CD14-positive monocyte (primary cell): ENCODE measurements at regions not wholly inside any gene's neighbourhood (a gene's known extent, or its start where the extent isn't known, plus 50 kb on each side); places are given as distances from the start of the nearest gene placed in this dataset.

Source experiments
- DNase-seq, 3 donors: peaks; one replicate each; pipeline ENCODE4 v3.0.0-alpha.2; 2011 to 2022
- H2AFZ ChIP-seq: 2 replicates; pipeline ENCODE4 v1.6.0; 2012; ENCODE audit warnings: mild to moderate bottlenecking, low read depth, low read length, inconsistent platforms; ENCODE audit not compliant: insufficient read depth, poor library complexity, severe bottlenecking
- H3K27ac ChIP-seq, 2 donors: 1 replicate in 1 of 2; 2 replicates in 1 of 2; pipeline ENCODE4 v1.5.1; 2012 to 2013; ENCODE audit warnings: low read length in 2 of 2, control low read depth in 1 of 2, inconsistent platforms in 1 of 2, low read depth in 1 of 2, mild to moderate bottlenecking in 1 of 2
- H3K27me3 ChIP-seq, 2 donors: one replicate each; pipeline versions ENCODE4 v1.6.0 to v1.6.1; 2011 to 2013; ENCODE audit warnings: low read length in 2 of 2; ENCODE audit not compliant: control insufficient read depth in 2 of 2, insufficient read depth in 2 of 2
- H3K36me3 ChIP-seq, 2 donors: replicated peaks in 1 of 2; 1 replicate in 1 of 2; 2 replicates in 1 of 2; pipeline versions ENCODE4 v1.5.1 to v1.6.1; 2012 to 2013; ENCODE audit warnings: low read length in 2 of 2, control low read depth in 1 of 2, inconsistent platforms in 1 of 2, mild to moderate bottlenecking in 1 of 2; ENCODE audit not compliant: insufficient read depth in 2 of 2, control insufficient read depth in 1 of 2
- H3K4me1 ChIP-seq, 2 donors: 1 replicate in 1 of 2; 2 replicates in 1 of 2; pipeline versions ENCODE4 v1.5.1 to v1.6.1; 2012 to 2013; ENCODE audit warnings: low read length in 2 of 2, control low read depth in 1 of 2, inconsistent platforms in 1 of 2, mild to moderate bottlenecking in 1 of 2, moderate library complexity in 1 of 2; ENCODE audit not compliant: insufficient read depth in 2 of 2, control insufficient read depth in 1 of 2
- H3K4me2 ChIP-seq: replicated peaks from 2 replicates; pipeline ENCODE3; 2012; ENCODE audit warnings: low read length, moderate library complexity, mild to moderate bottlenecking; ENCODE audit not compliant: poor library complexity, severe bottlenecking; ENCODE audit errors: extremely low read depth
- H3K4me3 ChIP-seq, 3 experiments: fragments of 200-600 bp in 1 of 3; sonication (generic) in 1 of 3; replicated peaks in 1 of 3; 1 replicate in 2 of 3; 2 replicates in 1 of 3; pipeline ENCODE4 v1.5.1; 2011 to 2013; ENCODE audit warnings: low read length in 3 of 3, mild to moderate bottlenecking in 3 of 3, control low read depth in 2 of 3, low read depth in 2 of 3, inconsistent platforms in 1 of 3, moderate library complexity in 1 of 3
- H3K79me2 ChIP-seq: 2 replicates; pipeline ENCODE4 v1.6.0; 2012; ENCODE audit warnings: mild to moderate bottlenecking, control low read depth, inconsistent platforms, low read length, moderate library complexity; ENCODE audit not compliant: insufficient read depth
- H3K9ac ChIP-seq: 2 replicates; pipeline ENCODE4 v1.6.0; 2017; ENCODE audit warnings: low read length, mild to moderate bottlenecking; ENCODE audit not compliant: insufficient read depth, poor library complexity, severe bottlenecking
- H3K9me3 ChIP-seq, 2 donors: replicated peaks in 1 of 2; 1 replicate in 1 of 2; 2 replicates in 1 of 2; pipeline versions ENCODE4 v1.5.1 to v1.6.1; 2012 to 2013; ENCODE audit warnings: low read length in 2 of 2, control low read depth in 1 of 2; ENCODE audit not compliant: control insufficient read depth in 1 of 2, insufficient read depth in 1 of 2
- H4K20me1 ChIP-seq: 2 replicates; pipeline ENCODE4 v1.6.0; 2012; ENCODE audit warnings: mild to moderate bottlenecking, low read length, control low read depth, moderate library complexity; ENCODE audit not compliant: insufficient read depth
- H3K27ac Mint-ChIP-seq, 7 donors: one replicate each; pipeline ENCODE4 v1.8.0; 2020; ENCODE audit warnings: mild to moderate bottlenecking in 7 of 7, mixed read lengths in 7 of 7, moderate library complexity in 6 of 7, inconsistent platforms in 2 of 7
- H3K27me3 Mint-ChIP-seq, 3 donors: one replicate each; pipeline ENCODE4 v1.8.0; 2021 to 2022; ENCODE audit warnings: low read depth in 3 of 3, mild to moderate bottlenecking in 3 of 3, mixed read lengths in 3 of 3, moderate library complexity in 3 of 3, inconsistent platforms in 1 of 3
- H3K36me3 Mint-ChIP-seq, 2 donors: one replicate each; pipeline ENCODE4 v1.8.0; 2020; ENCODE audit warnings: mixed read lengths in 2 of 2, inconsistent platforms in 1 of 2, mild to moderate bottlenecking in 1 of 2
- H3K4me1 Mint-ChIP-seq: one replicate; pipeline ENCODE4 v1.8.0; 2020; ENCODE audit warnings: mild to moderate bottlenecking, mixed read lengths
- H3K4me3 Mint-ChIP-seq, 2 donors: one replicate each; pipeline ENCODE4 v1.8.0; 2020; ENCODE audit warnings: mild to moderate bottlenecking in 2 of 2, mixed read lengths in 2 of 2, moderate library complexity in 1 of 2
- H3K9me3 Mint-ChIP-seq, 7 donors: one replicate each; pipeline ENCODE4 v1.8.0; 2020 to 2022; ENCODE audit warnings: mixed read lengths in 7 of 7, mild to moderate bottlenecking in 6 of 7, moderate library complexity in 6 of 7, inconsistent platforms in 2 of 7
- CTCF ChIP-seq: fragments of 200-600 bp; IDR thresholded peaks from one replicate; pipeline ENCODE4 v1.8.0; 2022; ENCODE audit warnings: antibody characterized with exemption, mild to moderate bottlenecking
- WGBS: methylation state at CpG from one replicate; pipeline ENCODE4 v1.1.5; 2013; ENCODE audit warnings: missing lambda C conversion rate; ENCODE audit not compliant: insufficient coverage; 5-methylcytosine and 5-hydroxymethylcytosine counted together
- intact Hi-C, 2 donors: fragments of 100-400 bp; cut with micrococcal nuclease; formaldehyde crosslinking; loops; one replicate each; pipeline versions ENCODE4 v1.15.0 to v1.15.1; 2023

DNA sequence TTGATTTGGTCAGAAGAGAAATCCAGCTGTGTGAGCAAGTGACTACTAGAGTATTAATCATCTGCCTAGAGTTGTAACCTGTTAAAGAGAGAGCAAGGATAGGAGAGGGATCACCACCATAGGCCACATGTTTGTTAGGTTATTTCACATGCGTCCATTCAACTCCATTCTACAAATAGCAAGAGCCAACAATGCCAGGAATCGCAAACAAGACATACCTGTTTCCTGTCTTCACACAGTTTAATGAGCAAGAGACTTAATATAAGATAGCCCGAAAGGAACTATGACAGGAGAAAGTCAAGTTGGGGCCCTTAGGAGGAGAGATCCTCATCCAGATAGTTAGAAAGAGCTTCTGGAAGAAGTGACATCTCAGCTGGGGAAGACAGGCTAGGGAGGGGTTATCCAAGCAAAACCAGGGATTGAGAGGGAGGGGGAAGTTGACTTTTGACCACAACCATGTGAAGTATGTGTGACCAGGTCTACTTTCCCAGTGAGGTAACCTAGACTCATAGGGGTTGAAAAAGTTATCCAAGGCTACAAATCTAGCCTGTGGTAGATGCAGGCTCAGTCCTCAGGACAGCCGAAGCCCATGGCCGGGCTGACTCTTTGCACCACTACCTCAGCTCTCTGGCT, 147.4 kb downstream of the ALDH8A1 start:
- no peaks in the 10 kb centered on the region for H3K27me3 ChIP-seq
- H2AFZ ChIP-seq: no peak overlapping the region
- no peaks in the 10 kb centered on the region for H3K79me2 ChIP-seq
- H3K27ac ChIP-seq: no peak overlapping the region
- no peaks in the 10 kb centered on the region for H3K9me3 ChIP-seq
- Mint-ChIP-seq H3K27ac (no peak overlapping the region), H3K4me3 (no peak overlapping the region), H3K36me3 (no peaks in the 10 kb centered on the region), H3K4me1 (no peaks in the 10 kb centered on the region), H3K9me3 (peaks cover 0 to 2% (median 0%) of the 10 kb centered on the region in 7 donors), H3K27me3 (peaks cover 2 to 8% (median 5%) of the 10 kb centered on the region in 3 donors)
- intact Hi-C loops: no loop called here
- no peaks in the 10 kb centered on the region for H4K20me1 ChIP-seq
- WGBS: 100% methylated on average over 1 of the region's 5 CpGs
- no peak for DNase-seq
- H3K4me3 ChIP-seq: no peak overlapping the region
- no peak overlapping the region for H3K4me2 ChIP-seq
- TF ChIP-seq CTCF: no peak
- no peaks in the 10 kb centered on the region for H3K36me3 ChIP-seq
- no peaks in the 10 kb centered on the region for H3K4me1 ChIP-seq
- no peak overlapping the region for H3K9ac ChIP-seq

DNA sequence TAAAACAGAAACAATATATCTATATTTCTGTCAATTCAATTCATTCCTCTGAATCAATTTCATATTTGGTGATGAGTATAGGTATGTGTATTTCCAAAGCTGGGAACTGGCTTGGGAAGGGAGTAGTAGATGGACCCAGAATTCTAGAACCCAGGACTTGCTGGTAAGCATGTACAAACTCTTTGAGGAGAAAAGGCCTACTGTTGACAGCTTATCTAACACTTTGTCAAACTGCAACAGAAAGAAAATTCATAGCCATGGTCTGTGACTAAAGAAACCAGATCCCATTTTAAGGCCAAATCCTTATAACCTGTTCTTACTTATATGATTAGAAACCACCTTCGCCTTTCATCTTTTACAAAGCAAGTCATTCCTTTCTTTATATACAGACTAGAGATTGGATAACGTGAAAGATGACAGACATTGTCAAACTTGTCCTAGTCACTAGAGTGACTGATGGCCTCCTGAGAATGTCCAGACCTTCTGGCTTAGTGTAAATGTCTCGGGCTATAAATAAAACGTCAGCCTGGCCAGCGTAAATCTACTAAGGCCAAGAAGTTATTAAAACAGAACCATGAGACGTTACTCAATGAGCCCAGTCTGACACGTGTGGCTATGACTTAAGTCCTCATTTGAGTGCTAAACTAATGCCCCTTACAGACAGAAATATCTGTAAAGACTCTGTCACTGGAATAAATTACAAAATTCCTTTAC, 152.3 kb downstream of the ALDH8A1 start:
- no peak overlapping the region for H2AFZ ChIP-seq
- no peak overlapping the region for H3K27ac Mint-ChIP-seq
- no peaks in the 10 kb centered on the region for H3K4me1 ChIP-seq
- H3K4me3 Mint-ChIP-seq: no peak overlapping the region
- no peaks in the 10 kb centered on the region for H3K9me3 ChIP-seq
- H3K9me3 Mint-ChIP-seq: peaks cover under 1 to 21% (median 5%) of the 10 kb centered on the region in 7 donors
- peaks cover 0 to 10% (median 0%) of the 10 kb centered on the region in 3 donors for H3K27me3 Mint-ChIP-seq
- no peak for TF ChIP-seq CTCF
- no peak overlapping the region for H3K9ac ChIP-seq
- H3K4me1 Mint-ChIP-seq: no peaks in the 10 kb centered on the region
- H3K36me3 Mint-ChIP-seq: no peaks in the 10 kb centered on the region
- no peak for DNase-seq
- intact Hi-C loops: no loop called here
- H3K79me2 ChIP-seq: no peaks in the 10 kb centered on the region
- no peaks in the 10 kb centered on the region for H3K27me3 ChIP-seq
- whole genome bisulfite sequencing: 93% methylated on average over 6 of the region's 7 CpGs
- H4K20me1 ChIP-seq: no peaks in the 10 kb centered on the region
- no peak overlapping the region for H3K4me2 ChIP-seq
- H3K27ac ChIP-seq: no peak overlapping the region
- H3K36me3 ChIP-seq: no peaks in the 10 kb centered on the region
- no peak overlapping the region for H3K4me3 ChIP-seq
